Suprapubic skin (tissue), 3 donors: ENCODE measurements at regions not wholly inside any gene's neighbourhood (a gene's known extent, or its start where the extent isn't known, plus 50 kb on each side); places are given as distances from the start of the nearest gene placed in this dataset.

ENCODE experiments used
- CTCF ChIP-seq, 2 donors: fragments of 200-600 bp in 1 of 2; fragments of 450-650 bp in 1 of 2; sonication (generic) in 1 of 2; IDR thresholded peaks; one replicate each; pipeline ENCODE4 v1.5.1; 2016 to 2019; ENCODE audit warnings: antibody characterized with exemption in 2 of 2, mild to moderate bottlenecking in 1 of 2, moderate library complexity in 1 of 2
- EP300 ChIP-seq: sonication (generic); formaldehyde crosslinking; IDR thresholded peaks from one replicate; pipeline ENCODE4 v1.6.1; 2017; ENCODE audit warnings: antibody characterized with exemption
- POLR2A ChIP-seq, 2 donors: fragments of 450-650 bp; IDR thresholded peaks; one replicate each; pipeline ENCODE4 v1.6.1; 2017; ENCODE audit warnings: antibody characterized with exemption in 2 of 2, mild to moderate bottlenecking in 2 of 2, moderate library complexity in 2 of 2

DNA sequence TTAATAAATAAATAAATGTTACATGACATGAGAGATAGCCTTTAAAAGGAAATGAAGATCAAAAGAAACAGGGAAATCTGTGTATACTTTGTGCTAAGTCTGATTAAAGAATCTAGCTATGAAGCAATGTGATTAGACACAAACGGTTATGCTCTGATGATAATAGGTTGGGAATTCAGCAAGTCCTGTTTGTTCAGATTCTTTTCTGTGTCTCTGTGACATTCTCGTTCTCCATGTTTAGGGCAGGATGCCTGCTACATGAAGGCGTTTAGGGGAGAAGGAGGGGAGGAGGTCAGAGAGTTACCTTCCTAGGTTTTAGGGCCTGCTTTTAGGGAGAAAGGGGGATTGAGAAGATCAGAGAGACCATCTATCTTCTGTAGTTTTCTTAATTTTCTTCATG lies 555.3 kb downstream of the DNAJB9 start:
- TF ChIP-seq CTCF (IDR thresholded peaks at IDR 0.05) = no peak
- no peak for TF ChIP-seq EP300
- TF ChIP-seq POLR2A (IDR thresholded peaks at IDR 0.05) = no peak
